SU-DHL-6 (cell line): ENCODE measurements at regions not wholly inside any gene's neighbourhood (a gene's known extent, or its start where the extent isn't known, plus 50 kb on each side); places are given as distances from the start of the nearest gene placed in this dataset.

Source experiments
- H2AFZ ChIP-seq: fragments of 200-600 bp; sonication (generic); 2 replicates; pipeline ENCODE4 v1.6.1; 2014; ENCODE audit warnings: low read depth, mild to moderate bottlenecking, moderate library complexity, mixed read lengths, antibody characterized with exemption, low read length; ENCODE audit not compliant: severe bottlenecking
- H3F3A ChIP-seq: fragments of 200-600 bp; shearing (Covaris generic); 2 replicates; pipeline ENCODE4 v1.6.0; 2016; ENCODE audit warnings: antibody characterized with exemption, mild to moderate bottlenecking; ENCODE audit not compliant: insufficient read depth
- H3K27ac ChIP-seq: fragments of 200-600 bp; sonication (generic); 2 replicates; pipeline ENCODE4 v1.5.1; 2016; ENCODE audit warnings: low read depth, mild to moderate bottlenecking, low read length, moderate library complexity, mixed read lengths
- H3K27me3 ChIP-seq: fragments of 200-600 bp; sonication (generic), shearing (Covaris generic); 2 replicates; pipeline ENCODE4 v1.6.0; 2014; ENCODE audit warnings: mild to moderate bottlenecking, low read length
- H3K36me3 ChIP-seq: fragments of 200-600 bp; sonication (generic); 2 replicates; pipeline ENCODE4 v1.6.1; 2014; ENCODE audit warnings: mild to moderate bottlenecking, low read length, mixed read lengths
- H3K4me2 ChIP-seq: fragments of 300-600, 200-600 bp; shearing (Covaris generic), sonication (generic); 2 replicates; pipeline ENCODE4 v1.6.0; 2014; ENCODE audit warnings: low read length, low read depth, mild to moderate bottlenecking; ENCODE audit not compliant: poor library complexity, severe bottlenecking
- H3K4me3 ChIP-seq: fragments of 200-600 bp; sonication (generic); 2 replicates; pipeline ENCODE4 v1.5.1; 2014; ENCODE audit warnings: antibody characterized with exemption, low read length, mild to moderate bottlenecking, mixed read lengths; ENCODE audit not compliant: insufficient read depth, poor library complexity, severe bottlenecking
- H3K79me2 ChIP-seq: fragments of 200-600 bp; sonication (generic); 2 replicates; pipeline ENCODE4 v1.6.1; 2014; ENCODE audit warnings: mild to moderate bottlenecking, low read length, moderate library complexity; ENCODE audit not compliant: insufficient read depth
- H3K9ac ChIP-seq: fragments of 200-600 bp; sonication (generic); 2 replicates; pipeline ENCODE4 v1.7.0; 2014; ENCODE audit warnings: mild to moderate bottlenecking, low read length
- H3K9me2 ChIP-seq: fragments of 200-600 bp; sonication (generic); replicated peaks from 2 replicates; pipeline ENCODE4 v1.6.1; 2014; ENCODE audit warnings: low read length; ENCODE audit not compliant: insufficient read depth
- H3K9me3 ChIP-seq: fragments of 200-600 bp; sonication (generic); 2 replicates; pipeline ENCODE4 v1.6.1; 2014; ENCODE audit warnings: low read length, mixed read lengths; ENCODE audit not compliant: insufficient read depth
- H4K20me1 ChIP-seq: fragments of 200-600 bp; sonication (generic); 2 replicates; pipeline ENCODE4 v1.6.1; 2014; ENCODE audit warnings: low read depth, mild to moderate bottlenecking, antibody characterized with exemption, low read length, moderate library complexity, mixed read lengths
- CTCF ChIP-seq: fragments of 200-600 bp; sonication (generic); IDR thresholded peaks from one replicate; pipeline ENCODE4 v1.5.1; 2017; ENCODE audit warnings: antibody characterized with exemption, mild to moderate bottlenecking, low read length, moderate library complexity; ENCODE audit not compliant: insufficient read depth, poor library complexity, severe bottlenecking
- EZH2phosphoT487 ChIP-seq: fragments of 200-600 bp; sonication (generic), shearing (Covaris generic); conservative IDR thresholded peaks from 2 replicates; pipeline ENCODE4 v1.6.1; 2018; ENCODE audit warnings: mild to moderate bottlenecking, antibody characterized with exemption, low read length, moderate library complexity, mixed read lengths

- Histone ChIP-seq H3K9ac (no peak overlapping the region), H3K79me2 (no peaks in the 10 kb centered on the region), H3K27ac (no peak overlapping the region), H2AFZ (no peak overlapping the region), H4K20me1 (no peaks in the 10 kb centered on the region), H3K36me3 (no peaks in the 10 kb centered on the region), H3K4me3 (no peak overlapping the region), H3K9me3 (no peaks in the 10 kb centered on the region), H3F3A (no peaks in the 10 kb centered on the region), H3K27me3 (no peaks in the 10 kb centered on the region; the same call in 1 of the 2 replicates), H3K9me2 (no peaks in the 10 kb centered on the region), H3K4me2 (no peak overlapping the region)
- no peak for TF ChIP-seq EZH2phosphoT487
- no peak for TF ChIP-seq CTCF
These were observed 85.9 kb downstream of the VIP start for GRCh38 chr6:152836523-152836922.

- Histone ChIP-seq H3K79me2 (no peaks in the 10 kb centered on the region), H3K9me3 (peaks cover 13% of the 10 kb centered on the region), H3K27ac (no peak overlapping the region), H3K27me3 (no peaks in the 10 kb centered on the region), H2AFZ (no peak overlapping the region), H3F3A (no peaks in the 10 kb centered on the region), H3K9me2 (no peaks in the 10 kb centered on the region), H4K20me1 (no peaks in the 10 kb centered on the region), H3K36me3 (no peaks in the 10 kb centered on the region), H3K4me2 (no peak overlapping the region), H3K9ac (no peak overlapping the region), H3K4me3 (no peak overlapping the region)
- TF ChIP-seq CTCF = no peak
- TF ChIP-seq EZH2phosphoT487 = no peak
These were observed 94.8 kb downstream of the VIP start for GRCh38 chr6:152845421-152845820.

- H3K9me3 ChIP-seq = peaks cover 13% of the 10 kb centered on the region
- H3K79me2 ChIP-seq = no peaks in the 10 kb centered on the region
- H3K27ac ChIP-seq = no peak overlapping the region
- H3F3A ChIP-seq = no peaks in the 10 kb centered on the region
- H3K9ac ChIP-seq = no peak overlapping the region
- no peak overlapping the region for H3K4me3 ChIP-seq
- H3K9me2 ChIP-seq = no peaks in the 10 kb centered on the region
- no peaks in the 10 kb centered on the region for H3K27me3 ChIP-seq
- no peaks in the 10 kb centered on the region for H4K20me1 ChIP-seq
- no peak overlapping the region for H3K4me2 ChIP-seq
- no peak overlapping the region for H2AFZ ChIP-seq
- TF ChIP-seq CTCF (no peak), EZH2phosphoT487 (no peak)
- no peaks in the 10 kb centered on the region for H3K36me3 ChIP-seq
These were observed 96.2 kb downstream of the VIP start for GRCh38 chr6:152846825-152847224.

- H3K9me2 ChIP-seq = no peaks in the 10 kb centered on the region
- H3F3A ChIP-seq = no peaks in the 10 kb centered on the region
- TF ChIP-seq EZH2phosphoT487 = no peak
- no peak for TF ChIP-seq CTCF
- H2AFZ ChIP-seq = no peak overlapping the region
- H3K9me3 ChIP-seq = peaks cover 13% of the 10 kb centered on the region
- H3K27ac ChIP-seq = no peak overlapping the region
- H3K27me3 ChIP-seq = no peaks in the 10 kb centered on the region
- no peak overlapping the region for H3K4me2 ChIP-seq
- H3K36me3 ChIP-seq = no peaks in the 10 kb centered on the region
- H4K20me1 ChIP-seq = no peaks in the 10 kb centered on the region
- no peak overlapping the region for H3K9ac ChIP-seq
- H3K4me3 ChIP-seq = no peak overlapping the region
- no peaks in the 10 kb centered on the region for H3K79me2 ChIP-seq
These were observed 98.3 kb downstream of the VIP start for GRCh38 chr6:152848919-152849318.
